Body of pancreas (tissue), 4 donors: ENCODE measurements at regions not wholly inside any gene's neighbourhood (a gene's known extent, or its start where the extent isn't known, plus 50 kb on each side); places are given as distances from the start of the nearest gene placed in this dataset.

Source experiments
- POLR2A ChIP-seq, 3 donors: fragments of 450-650 bp; IDR thresholded peaks; one replicate each; pipeline ENCODE4 v1.6.1; 2016; ENCODE audit warnings: antibody characterized with exemption in 3 of 3, mild to moderate bottlenecking in 2 of 3
- TF ChIP-seq, protein P1 (sequence below), 7 experiments: fragments of 450-650 bp in 4 of 7; fragments of 200-600 bp in 3 of 7; sonication (generic) in 3 of 7; IDR thresholded peaks; one replicate each; pipeline ENCODE4 v1.5.1; 2016 to 2019; ENCODE audit warnings: antibody characterized with exemption in 7 of 7

DNA sequence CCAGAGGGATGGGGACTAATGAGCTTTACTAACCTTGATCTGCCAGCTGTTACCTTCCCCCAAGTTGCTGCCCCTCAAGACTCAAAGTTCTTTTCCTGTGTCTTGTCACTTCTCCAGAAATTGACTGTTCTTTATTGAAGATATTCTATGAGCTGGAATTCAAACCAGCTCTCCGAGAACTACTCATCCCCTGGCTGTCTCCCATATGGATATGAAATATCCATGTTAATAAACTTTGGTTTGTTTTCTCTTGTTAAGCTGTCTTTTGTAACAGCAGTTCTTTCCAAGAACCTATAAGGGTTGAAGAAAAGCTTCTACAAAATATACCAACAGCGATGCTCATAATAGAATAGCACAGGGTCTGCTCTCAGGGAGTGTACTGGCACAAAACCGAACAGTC lies 77.0 kb downstream of the CAMK2N1 start:
- TF ChIP-seq, protein P1, sequence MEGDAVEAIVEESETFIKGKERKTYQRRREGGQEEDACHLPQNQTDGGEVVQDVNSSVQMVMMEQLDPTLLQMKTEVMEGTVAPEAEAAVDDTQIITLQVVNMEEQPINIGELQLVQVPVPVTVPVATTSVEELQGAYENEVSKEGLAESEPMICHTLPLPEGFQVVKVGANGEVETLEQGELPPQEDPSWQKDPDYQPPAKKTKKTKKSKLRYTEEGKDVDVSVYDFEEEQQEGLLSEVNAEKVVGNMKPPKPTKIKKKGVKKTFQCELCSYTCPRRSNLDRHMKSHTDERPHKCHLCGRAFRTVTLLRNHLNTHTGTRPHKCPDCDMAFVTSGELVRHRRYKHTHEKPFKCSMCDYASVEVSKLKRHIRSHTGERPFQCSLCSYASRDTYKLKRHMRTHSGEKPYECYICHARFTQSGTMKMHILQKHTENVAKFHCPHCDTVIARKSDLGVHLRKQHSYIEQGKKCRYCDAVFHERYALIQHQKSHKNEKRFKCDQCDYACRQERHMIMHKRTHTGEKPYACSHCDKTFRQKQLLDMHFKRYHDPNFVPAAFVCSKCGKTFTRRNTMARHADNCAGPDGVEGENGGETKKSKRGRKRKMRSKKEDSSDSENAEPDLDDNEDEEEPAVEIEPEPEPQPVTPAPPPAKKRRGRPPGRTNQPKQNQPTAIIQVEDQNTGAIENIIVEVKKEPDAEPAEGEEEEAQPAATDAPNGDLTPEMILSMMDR (IDR thresholded peaks at IDR 0.05): no peak
- TF ChIP-seq POLR2A (IDR thresholded peaks at IDR 0.05): no peak
